Epidermal melanocyte (primary cell): ENCODE measurements at regions not wholly inside any gene's neighbourhood (a gene's known extent, or its start where the extent isn't known, plus 50 kb on each side); places are given as distances from the start of the nearest gene placed in this dataset.
"Not testable (repeated sequence)": the region's sequence is repeated elsewhere in the genome, so short reads cannot be mapped to it uniquely, and the experiment has no call there.

Experiments used
- DNase-seq: peaks from one replicate; pipeline ENCODE4 v3.0.0; 2011; ENCODE audit warnings: low spot score; ENCODE audit not compliant: insufficient read length

DNA sequence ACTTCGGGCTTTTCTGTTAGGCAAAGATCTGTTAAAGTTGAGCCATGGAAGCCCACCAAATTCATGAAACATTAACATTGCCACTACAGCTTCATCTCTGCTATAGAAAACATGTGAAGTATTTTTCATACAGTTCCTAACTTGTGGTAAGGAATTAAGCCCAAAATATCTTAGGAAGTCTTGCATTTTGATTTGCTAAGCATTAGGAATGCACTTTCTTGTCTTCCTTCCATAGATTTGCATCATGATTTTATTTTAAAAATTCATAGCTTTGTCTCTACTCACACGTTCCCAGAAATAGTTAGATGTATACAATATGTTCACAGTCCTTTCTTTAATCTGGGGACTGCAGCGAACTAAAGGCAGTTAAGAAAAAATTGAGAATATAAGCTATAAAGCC lies 325.6 kb downstream of the CENPW start:
- DNase-seq: no peak

DNA sequence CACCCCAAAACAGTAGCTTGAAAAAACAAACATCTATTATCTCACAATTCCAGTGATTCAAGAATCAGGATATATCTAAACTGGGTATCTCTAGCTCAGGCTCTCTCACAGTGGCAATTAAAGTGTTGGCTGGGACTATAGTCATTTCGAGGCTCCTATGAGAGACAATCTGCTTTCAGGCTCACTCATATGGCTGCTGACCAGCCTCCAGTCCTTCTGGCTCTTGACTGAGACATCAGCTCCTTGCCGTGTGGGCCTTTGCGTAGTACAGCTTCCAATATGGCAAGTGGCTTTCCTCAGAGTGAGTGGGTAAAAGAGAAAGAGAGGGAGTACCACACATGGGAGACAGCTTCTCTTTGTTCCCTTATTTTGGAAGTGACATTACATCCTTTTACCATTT lies 327.2 kb downstream of the CENPW start:
- no peak for DNase-seq

DNA sequence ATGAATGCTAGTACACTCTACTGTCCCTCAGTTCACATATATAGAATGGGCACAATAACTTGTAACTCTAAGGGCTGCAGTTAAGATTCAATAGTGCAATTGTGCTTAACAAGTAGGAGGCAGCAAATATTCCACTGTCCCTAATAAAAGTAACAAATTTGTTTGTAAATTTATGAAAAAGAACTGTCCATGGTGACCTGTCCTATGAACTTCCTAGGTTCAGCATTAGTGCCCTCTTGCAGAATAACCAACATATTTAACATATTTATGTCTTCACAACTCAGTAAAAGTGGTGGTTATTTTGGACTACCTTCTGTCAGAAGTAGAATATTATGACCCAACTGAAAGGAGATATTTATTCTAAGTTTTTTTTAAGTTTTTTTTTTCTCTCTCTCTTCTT lies 327.8 kb downstream of the CENPW start:
- no peak for DNase-seq

DNA sequence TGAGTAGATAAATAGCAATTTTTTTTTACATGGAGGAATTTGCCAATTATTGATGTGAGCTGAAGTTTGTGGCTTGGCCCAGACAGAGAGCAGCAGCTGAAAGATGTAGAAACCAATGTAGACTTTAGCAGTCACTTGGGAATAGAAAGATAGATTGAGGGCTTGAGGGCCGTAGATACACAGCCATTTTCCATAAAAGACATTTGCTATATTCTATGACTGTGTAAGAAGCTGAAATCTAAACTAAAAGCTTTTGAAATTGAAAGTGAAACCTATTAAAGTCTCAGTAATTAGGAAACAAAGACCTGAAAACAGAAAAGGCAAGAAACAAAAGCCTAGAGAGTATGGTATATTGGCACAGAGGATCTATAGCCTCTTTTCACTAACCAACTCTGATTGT lies 332.7 kb downstream of the CENPW start:
- DNase-seq: peak; percentile 23

DNA sequence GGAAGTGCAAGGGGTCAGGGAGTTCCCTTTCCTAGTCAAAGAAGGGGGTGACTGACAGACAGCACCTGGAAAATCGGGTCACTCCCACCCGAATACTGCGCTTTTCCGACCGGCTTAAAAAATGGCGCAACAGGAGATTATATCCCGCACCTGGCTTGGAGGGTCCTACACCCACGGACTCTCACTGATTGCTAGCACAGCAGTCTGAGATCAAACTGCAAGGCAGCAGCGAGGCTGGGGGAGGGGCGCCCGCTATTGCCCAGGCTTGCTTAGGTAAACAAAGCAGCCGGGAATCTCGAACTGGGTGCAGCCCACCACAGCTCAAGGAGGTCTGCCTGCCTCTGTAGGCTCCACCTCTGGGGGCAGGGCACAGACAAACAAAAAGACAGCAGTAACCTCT lies 333.8 kb downstream of the CENPW start:
- not testable (repeated sequence) for DNase-seq

DNA sequence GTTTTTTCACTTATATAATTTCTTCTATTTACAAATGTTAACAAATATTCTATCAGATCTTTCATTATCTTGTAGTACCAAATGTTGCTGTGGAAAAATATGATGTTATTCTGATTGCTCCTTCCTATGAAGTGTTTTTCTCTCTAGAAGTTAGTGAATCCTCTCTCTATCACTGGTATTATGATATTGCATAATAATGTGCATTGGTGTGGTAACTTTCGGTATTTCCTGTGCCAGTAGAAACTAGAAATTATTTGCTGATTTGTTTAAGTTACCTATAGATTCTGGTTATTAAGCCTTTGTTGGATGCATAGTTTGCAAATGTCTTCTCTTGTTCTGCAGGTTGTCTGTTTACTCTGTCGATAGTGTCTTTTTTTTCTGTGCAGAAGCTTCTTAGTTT lies 342.5 kb downstream of the CENPW start:
- DNase-seq: no peak

DNA sequence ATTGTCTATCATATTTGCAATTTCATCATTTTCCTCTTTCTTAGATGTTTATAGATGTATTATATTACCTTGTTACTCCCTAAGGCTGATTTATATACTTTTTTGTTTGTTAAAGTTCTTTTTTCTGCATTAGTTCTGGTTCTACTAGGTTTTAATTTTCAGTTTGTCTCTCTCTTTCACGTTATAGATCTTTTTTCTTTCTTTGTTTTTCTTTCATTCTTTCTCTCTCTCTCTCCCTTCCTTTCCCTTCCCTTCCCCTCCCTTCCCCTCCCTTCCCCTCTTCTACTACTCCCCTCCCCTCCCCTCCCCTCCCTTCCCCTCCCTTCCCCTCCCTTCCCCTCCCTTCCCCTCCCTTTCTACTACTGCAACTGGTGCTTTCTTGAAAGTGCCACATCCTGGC lies 345.3 kb downstream of the CENPW start:
- DNase-seq: no peak

DNA sequence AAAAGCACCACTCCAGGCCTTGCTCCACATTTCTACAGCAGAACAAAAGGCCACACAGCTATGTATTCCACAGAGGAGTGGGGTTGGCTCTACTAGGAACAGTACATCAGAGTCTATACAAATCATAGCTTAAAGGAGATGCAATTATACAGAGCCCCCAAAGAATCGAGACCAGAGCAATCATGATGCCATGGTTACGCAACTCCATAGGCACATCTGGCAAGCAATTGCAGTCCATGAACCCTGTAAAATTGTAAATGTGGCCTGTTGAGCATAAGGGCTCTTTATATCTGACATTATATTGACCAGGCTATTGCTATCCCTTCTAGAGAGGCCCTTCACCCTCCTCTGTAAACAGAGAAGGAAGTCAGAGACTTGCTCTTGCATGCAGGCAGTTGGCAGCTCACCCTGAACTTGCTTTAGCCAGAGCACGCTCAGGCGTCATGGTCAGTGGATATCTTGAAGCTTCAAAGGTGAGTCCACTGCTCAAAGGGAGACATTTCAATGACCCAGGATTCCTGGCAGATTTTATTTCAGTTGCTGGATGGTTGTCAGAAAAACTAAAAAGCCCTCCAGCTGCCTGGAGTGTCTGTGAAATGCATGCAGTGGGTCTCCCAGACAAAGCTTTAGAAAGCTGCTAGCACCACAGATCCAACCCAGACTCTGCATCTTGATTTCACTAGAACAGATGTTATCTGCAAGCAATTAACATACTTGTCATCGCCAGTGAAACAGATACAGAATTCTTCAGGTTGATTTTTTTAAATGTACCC lies 357.2 kb downstream of the CENPW start:
- DNase-seq: peak; percentile 25

DNA sequence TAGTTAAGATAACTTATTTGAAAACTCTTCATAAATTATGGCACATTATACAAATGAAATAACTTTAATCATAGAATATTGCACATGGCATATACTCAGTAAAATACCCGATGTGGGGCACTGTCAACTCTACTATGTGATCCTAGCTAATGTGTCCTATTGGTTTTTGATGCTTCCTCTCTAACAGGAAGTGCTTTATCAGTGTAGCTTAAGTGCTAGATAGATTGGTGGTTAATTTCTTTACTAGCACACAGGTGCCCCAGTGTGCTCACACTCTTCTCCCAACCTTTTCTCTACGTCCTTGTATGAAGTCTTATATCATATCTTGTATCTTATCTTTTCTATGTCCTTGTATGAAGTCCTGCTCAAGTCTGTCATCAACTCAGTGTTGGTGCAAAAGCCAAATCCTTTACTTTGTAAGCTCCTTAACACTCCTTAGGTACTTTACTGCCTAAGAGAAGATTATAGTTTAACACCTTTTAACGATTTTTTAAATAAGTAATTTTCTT lies 358.9 kb downstream of the CENPW start:
- DNase-seq: no peak

DNA sequence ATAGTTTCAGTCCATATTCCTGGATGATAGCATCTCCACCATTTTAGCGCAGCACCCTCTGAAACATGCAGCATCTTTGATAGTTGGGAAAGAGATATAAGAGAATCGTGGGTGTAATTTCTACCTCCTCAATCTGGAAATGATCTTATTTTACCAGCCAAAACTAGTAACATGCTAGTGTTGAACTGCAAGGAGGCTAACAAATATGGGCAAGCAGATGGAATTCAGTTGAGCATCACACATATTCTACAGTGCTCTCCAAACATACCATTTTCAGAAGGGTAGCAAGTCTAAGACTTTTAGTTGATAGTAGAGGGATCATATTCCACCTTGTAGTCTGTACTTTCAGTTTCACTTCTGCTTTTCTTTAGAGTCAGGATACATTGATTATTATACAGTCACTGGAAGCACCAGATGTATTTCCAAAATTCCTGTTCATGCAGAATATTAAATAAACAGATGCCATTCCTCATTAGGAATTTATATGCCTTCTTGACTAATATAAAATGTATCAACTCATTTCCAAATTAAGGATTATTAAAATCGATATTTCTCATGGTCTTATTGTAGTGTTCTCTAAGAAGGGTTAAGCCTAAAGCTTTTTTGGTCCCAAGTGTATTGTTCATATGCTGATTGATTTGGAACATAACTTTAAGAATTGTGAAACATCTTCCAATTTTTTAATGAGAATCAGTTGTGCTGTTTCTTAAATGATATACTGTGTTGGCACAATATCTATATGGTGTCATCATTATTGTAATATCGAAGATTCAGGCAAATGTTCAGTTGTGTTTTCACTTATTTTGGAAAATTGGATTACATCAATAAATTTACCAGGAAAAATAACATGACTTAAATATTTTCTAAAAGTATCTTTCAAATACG lies 362.0 kb downstream of the CENPW start:
- no peak for DNase-seq

DNA sequence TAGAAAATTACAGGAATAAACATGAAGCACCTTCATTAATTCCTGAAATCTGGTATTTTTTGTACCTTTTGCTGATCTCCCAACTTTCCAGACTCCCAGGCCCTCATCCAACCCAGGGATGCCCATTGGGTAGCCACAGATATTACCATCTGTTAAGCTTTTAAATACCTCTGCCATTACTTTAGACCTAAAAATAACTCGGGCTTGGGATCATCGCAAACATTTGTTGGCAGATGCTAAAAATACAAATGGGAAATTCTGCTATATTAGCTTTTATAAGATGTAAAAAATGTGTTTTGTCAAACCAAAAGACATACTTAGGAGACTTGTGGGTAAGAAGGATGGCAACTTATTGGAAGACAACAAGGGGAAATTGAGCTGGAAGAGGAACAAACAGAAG lies 376.1 kb downstream of the CENPW start:
- DNase-seq: no peak

DNA sequence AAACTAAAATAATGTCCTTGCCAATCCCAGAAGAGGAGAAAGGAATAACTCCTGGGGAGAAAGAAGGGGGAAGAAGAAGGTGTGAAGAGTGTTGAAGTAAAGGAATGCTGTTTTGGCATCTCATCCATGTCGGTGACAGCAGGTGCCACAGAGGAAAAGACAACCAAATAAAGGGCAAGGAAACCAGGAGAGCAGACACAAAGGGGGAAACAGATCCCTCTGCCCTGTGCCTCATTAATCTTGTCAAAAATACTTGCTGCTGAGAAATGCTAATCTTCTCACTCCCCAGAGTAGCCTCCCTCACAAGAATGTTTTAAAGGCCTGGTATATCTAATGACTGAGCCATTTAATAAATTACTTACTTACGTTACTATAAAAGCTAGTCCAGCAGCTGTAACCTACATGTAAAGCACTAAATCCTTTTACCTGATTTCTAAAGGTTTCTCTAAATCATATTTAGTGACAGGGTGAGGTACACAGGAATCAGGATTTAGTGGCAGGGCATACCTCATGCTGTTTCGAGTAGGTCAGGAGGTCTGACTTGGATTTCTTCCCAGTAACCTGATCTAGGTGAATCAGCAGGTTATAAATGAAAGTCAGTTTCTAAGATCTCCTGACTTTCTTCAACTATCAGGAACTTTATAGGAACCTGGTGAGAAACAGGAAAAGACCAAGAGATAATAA lies 377.1 kb downstream of the CENPW start:
- DNase-seq: no peak

DNA sequence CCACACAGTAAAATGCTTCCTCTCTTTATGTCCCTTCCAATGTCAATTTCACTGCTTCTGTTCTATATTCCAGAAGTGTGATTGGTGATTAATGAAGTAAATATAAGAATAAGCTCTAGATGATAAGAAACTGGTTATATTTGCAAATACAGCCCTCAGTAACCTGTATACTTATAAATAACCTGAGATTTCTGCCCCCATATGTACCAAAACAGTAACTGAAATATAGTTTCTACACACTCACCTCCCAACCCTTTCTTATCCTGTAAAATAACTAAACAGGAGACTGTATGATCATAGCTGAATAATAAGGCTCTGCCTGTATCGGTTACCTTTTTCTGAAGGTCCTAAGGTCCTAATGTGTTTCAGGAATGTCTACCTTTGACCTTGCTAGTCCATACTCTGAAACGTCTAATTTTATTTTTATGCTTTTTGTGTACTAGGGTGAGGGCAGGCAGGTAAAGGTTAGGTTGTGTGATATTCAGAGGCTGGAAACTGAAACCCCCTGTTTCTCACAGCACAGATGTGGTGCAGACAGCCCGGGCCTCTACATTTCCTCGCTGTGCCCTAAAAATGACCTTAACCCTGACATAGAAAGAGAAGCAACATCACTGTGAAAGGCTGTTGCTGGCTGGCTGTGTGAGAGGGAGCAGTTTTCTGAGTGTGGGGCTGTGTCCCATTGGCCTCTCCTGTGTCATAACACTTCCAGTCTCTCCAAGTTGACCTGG lies 378.8 kb downstream of the CENPW start:
- no peak for DNase-seq

DNA sequence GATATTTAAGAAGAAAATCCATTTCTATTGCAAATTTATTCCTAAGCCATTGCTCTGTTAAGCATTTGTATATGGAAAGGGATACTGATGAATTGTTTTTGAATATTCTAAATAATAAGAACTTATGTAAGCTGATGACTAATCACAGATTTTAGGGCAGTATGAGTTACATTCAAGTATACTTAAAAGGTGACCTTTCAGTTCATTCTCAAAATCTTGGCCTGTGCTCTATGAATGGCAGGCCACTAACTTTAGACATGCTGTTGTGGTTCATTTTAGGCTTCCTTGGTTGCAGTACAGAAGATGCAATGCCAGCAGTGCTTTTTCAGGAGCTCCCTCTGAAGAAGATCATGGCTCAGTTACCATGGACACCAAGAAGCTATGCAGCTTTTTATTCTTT lies 380.4 kb downstream of the CENPW start:
- DNase-seq: no peak

DNA sequence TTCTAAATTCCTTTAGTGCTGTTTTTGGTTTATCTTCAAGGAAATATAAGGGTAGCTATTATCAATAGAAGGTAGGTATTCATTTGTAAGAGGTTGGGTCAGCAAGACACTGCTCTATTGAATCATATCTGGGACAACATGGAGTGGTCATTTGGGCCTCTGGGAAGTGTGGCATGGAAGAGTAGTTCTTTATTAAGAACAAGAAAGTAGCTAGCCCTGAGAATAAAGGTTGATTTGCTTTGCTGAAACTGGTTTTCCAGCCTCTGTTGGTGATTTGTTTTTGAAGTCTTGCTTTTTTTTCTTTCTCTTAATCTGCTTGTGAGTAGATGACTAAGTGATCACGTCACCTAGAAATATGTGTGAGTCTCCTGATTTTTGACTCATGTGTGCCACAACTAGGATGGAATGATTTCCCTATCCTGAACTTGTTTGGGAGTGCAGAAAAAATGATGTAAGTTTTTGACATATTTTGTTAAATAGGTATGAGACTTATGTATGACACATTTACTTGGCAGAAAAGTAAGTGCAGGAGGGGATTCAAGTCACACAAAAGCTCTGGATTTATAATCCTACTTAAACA lies 381.8 kb downstream of the CENPW start:
- no peak for DNase-seq

DNA sequence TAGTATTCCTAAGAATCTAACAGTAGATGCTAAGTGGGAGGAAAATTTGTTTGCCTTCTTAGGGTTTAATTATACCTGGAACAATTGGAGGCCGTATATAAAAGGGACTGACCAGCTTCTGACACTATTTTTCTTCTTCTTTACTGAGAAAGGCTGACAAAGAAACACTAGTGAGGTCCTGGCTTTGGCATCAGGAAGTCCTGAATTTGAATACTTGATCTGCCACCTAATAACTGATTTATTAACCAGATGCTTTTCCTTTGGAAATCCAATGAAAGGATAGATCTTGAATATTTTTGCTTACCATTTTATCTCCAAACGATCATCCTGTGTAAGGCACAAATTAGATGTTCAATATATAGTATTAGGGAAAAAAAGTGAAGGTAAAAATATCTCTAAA lies 382.5 kb downstream of the CENPW start:
- DNase-seq: no peak

DNA sequence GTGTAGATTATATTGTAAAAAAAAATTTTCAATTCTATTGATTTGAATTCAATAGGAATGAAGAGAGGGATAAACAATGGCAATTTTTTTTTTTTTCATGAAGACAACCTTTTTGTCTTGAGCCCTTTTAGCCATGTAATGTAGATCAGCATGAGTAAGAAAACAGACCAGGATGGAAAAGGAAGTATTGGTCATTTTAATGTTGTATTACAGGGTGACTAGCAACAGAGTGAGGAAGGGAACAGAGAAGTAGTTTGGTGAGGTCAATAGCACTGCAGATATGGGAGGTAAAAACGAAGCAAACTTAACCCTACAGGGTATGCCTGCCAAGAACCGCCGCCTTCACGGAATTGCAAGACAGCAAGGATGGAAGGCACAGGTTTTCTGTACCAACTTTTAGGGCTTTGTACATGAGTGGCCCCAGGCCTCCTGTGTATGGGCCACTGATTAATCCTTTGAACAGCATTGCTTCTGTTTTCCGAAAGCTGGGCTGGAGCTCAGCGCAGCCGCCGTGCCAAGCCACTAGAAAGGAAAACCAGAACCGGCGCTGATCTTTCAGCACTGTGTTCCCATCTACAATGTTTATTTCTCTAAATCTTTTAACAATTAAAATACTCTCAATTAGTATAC lies 383.7 kb downstream of the CENPW start:
- DNase-seq: no peak

DNA sequence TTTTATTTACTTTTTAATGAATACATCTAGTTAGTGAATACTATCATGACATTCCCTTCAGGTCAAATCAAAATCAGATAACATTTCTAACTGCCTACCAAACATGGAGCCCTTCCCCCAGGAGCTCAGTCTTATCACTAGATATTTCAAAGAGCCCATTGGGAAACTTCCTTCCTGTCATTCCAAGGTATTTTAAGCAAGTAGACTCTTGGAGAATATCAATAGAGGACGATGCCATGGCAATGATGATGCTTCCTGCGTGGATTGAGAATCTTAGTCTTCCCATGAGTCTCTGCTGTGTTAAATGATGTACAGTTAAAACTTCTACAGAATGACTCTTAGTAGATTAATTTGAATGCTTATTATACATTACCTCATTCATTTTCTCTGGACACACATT lies 384.9 kb downstream of the CENPW start:
- DNase-seq: no peak

DNA sequence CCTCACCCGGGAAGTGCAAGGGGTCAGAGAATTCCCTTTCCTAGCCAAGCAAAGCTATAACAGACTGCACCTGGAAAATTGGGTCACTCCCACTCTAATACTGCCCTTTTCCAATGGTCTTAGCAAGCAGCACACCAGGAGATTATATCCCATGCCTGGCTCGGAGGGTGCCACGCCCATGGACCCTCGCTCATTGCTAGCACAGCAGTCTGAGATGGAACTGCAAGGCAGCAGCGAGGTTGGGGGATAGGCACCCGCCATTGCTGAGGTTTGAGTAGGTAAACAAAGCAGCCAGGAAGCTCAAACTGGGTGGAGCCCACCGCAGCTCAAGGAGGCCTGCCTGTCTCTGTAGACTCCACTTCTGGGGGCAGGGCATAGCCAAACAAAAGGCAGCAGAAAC lies 386.5 kb downstream of the CENPW start:
- DNase-seq: not testable (repeated sequence)

DNA sequence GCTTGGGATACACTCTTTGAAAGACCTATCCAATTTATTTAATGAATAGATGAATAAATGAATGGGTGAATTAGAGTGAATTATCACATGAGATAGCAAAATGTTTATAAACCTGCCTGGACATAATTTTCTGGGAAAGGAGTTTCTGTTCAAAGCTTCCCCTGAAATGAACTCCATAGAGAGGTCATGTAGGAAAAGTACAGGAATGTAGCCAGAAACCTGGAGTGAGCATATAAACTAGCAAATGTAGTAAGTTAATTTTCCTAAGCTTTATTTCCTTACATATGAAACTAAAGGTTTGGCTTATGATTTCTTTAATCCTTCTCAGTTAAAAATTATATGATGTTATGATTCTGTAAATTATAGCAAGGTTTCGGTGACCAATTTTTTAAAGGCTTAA lies 380.3 kb upstream of the RSPO3 start:
- DNase-seq: no peak
